ENCODE measurements at regions not wholly inside any gene's neighbourhood (a gene's known extent, or its start where the extent isn't known, plus 50 kb on each side); places are given as distances from the start of the nearest gene placed in this dataset.
"Not testable (repeated sequence)": the region's sequence is repeated elsewhere in the genome, so short reads cannot be mapped to it uniquely, and the experiment has no call there.

GRCh38 chr16:62805221-62805857 lies 769.1 kb upstream of the CDH8 start:
- Mint-ChIP-seq H3K27ac (no peak overlapping the region), H3K36me3 (ENCODE audit: insufficient read depth in 2 of 2) (peaks cover 0 to 2% of the 10 kb centered on the region in 2 donors), H3K27me3 (ENCODE audit: low read depth) (no peaks in the 10 kb centered on the region), H3K9me3 (peaks cover 4 to 7% of the 10 kb centered on the region in 2 donors), H3K4me3 (no peak overlapping the region), H3K4me1 (ENCODE audit: low read depth) (no peaks in the 10 kb centered on the region)
- DNase-seq (no peak), ATAC-seq (replicated peaks in 1 of 2) (no peak)

GRCh38 chr16:62794724-62795123 lies 758.5 kb upstream of the CDH8 start:
- H3K27ac Mint-ChIP-seq, result no peak overlapping the region
- peaks cover 2% of the 10 kb centered on the region in 2 donors for H3K36me3 Mint-ChIP-seq (ENCODE audit: insufficient read depth in 2 of 2)
- H3K4me3 Mint-ChIP-seq, result no peak overlapping the region
- H3K27me3 Mint-ChIP-seq (ENCODE audit: low read depth), result no peaks in the 10 kb centered on the region
- ATAC-seq (replicated peaks in 1 of 2), result no peak
- no peaks in the 10 kb centered on the region for H3K4me1 Mint-ChIP-seq (ENCODE audit: low read depth)
- DNase-seq, result no peak
- H3K9me3 Mint-ChIP-seq, result peaks cover 11 to 17% of the 10 kb centered on the region in 2 donors

GRCh38 chr16:62780081-62780480 lies 743.8 kb upstream of the CDH8 start:
- H3K4me1 Mint-ChIP-seq (ENCODE audit: low read depth); DNase-seq; H3K36me3 Mint-ChIP-seq (ENCODE audit: insufficient read depth in 2 of 2); ATAC-seq (replicated peaks in 1 of 2); H3K27me3 Mint-ChIP-seq (ENCODE audit: low read depth); H3K27ac Mint-ChIP-seq; H3K4me3 Mint-ChIP-seq: not testable (repeated sequence)
- H3K9me3 Mint-ChIP-seq, result peaks cover 7 to 16% of the 10 kb centered on the region in 2 donors

GRCh38 chr16:62764572-62764971 lies 728.3 kb upstream of the CDH8 start:
- no peaks in the 10 kb centered on the region for H3K4me1 Mint-ChIP-seq (ENCODE audit: low read depth)
- ATAC-seq (replicated peaks in 1 of 2) (no peak), DNase-seq (no peak)
- no peak overlapping the region for H3K4me3 Mint-ChIP-seq
- no peaks in the 10 kb centered on the region for H3K27me3 Mint-ChIP-seq (ENCODE audit: low read depth)
- peaks cover 14 to 20% of the 10 kb centered on the region in 2 donors for H3K9me3 Mint-ChIP-seq
- no peaks in the 10 kb centered on the region for H3K36me3 Mint-ChIP-seq (ENCODE audit: insufficient read depth in 2 of 2)
- H3K27ac Mint-ChIP-seq, result no peak overlapping the region

GRCh38 chr16:62760398-62760797 lies 724.2 kb upstream of the CDH8 start:
- Mint-ChIP-seq H3K9me3 (peaks cover 16% of the 10 kb centered on the region in 2 donors), H3K4me3 (no peak overlapping the region), H3K36me3 (ENCODE audit: insufficient read depth in 2 of 2) (peaks cover 0 to 3% of the 10 kb centered on the region in 2 donors), H3K27me3 (ENCODE audit: low read depth) (no peaks in the 10 kb centered on the region), H3K27ac (no peak overlapping the region), H3K4me1 (ENCODE audit: low read depth) (no peaks in the 10 kb centered on the region)
- ATAC-seq (replicated peaks in 1 of 2) (no peak), DNase-seq (no peak)

DNA sequence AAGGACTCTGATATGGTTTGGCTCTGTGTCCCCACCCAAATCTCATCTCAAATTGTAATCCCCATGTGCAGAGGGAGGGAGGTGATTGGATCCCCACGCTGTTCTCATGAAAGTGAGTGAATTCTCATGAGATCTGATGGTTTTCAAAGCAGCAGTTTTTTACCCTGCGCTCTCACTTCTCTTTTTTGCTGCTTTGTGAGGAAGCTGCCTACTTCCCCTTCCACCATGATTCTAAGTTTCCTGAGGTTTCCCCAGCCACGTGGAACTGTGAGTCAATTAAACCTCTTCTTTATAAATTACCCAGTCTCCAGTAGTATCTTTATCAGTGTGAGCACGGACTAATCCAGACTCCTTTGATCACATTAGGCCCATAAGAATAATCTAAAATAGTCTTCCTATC lies 719.7 kb upstream of the CDH8 start:
- DNase-seq (no peak), ATAC-seq (replicated peaks in 1 of 2) (no peak)
- no peak overlapping the region for H3K27ac Mint-ChIP-seq
- no peaks in the 10 kb centered on the region for H3K27me3 Mint-ChIP-seq (ENCODE audit: low read depth)
- peaks cover 5 to 12% of the 10 kb centered on the region in 2 donors for H3K9me3 Mint-ChIP-seq
- H3K4me1 Mint-ChIP-seq (ENCODE audit: low read depth), result no peaks in the 10 kb centered on the region
- H3K4me3 Mint-ChIP-seq, result no peak overlapping the region
- H3K36me3 Mint-ChIP-seq (ENCODE audit: insufficient read depth in 2 of 2), result peaks cover 0 to 3% of the 10 kb centered on the region in 2 donors

- Mint-ChIP-seq H3K4me3 (no peak overlapping the region), H3K4me1 (ENCODE audit: low read depth) (no peaks in the 10 kb centered on the region), H3K9me3 (peaks cover 6 to 11% of the 10 kb centered on the region in 2 donors), H3K27me3 (ENCODE audit: low read depth) (no peaks in the 10 kb centered on the region), H3K36me3 (ENCODE audit: insufficient read depth in 2 of 2) (peaks cover 0 to 3% of the 10 kb centered on the region in 2 donors), H3K27ac (no peak overlapping the region)
- ATAC-seq (replicated peaks in 1 of 2), result no peak
- DNase-seq, result no peak
These were observed 716.6 kb upstream of the CDH8 start for GRCh38 chr16:62752854-62753253.

- Mint-ChIP-seq H3K27ac (no peak overlapping the region), H3K9me3 (peaks cover 9 to 10% of the 10 kb centered on the region in 2 donors), H3K36me3 (ENCODE audit: insufficient read depth in 2 of 2) (peaks cover 0 to 3% of the 10 kb centered on the region in 2 donors), H3K4me3 (no peak overlapping the region), H3K4me1 (ENCODE audit: low read depth) (no peaks in the 10 kb centered on the region), H3K27me3 (ENCODE audit: low read depth) (no peaks in the 10 kb centered on the region)
- ATAC-seq (replicated peaks in 1 of 2) (no peak), DNase-seq (no peak)
These were observed 715.0 kb upstream of the CDH8 start for GRCh38 chr16:62751218-62751617.

GRCh38 chr16:62741692-62742091 lies 705.5 kb upstream of the CDH8 start:
- ATAC-seq (replicated peaks in 1 of 2), result no peak
- Mint-ChIP-seq H3K27me3 (ENCODE audit: low read depth) (no peaks in the 10 kb centered on the region), H3K4me1 (ENCODE audit: low read depth) (no peaks in the 10 kb centered on the region), H3K27ac (no peak overlapping the region), H3K4me3 (no peak overlapping the region), H3K9me3 (peaks cover 23 to 33% of the 10 kb centered on the region in 2 donors), H3K36me3 (ENCODE audit: insufficient read depth in 2 of 2) (peaks cover 3 to 5% of the 10 kb centered on the region in 2 donors)
- DNase-seq, result no peak

- peaks cover 17 to 21% of the 10 kb centered on the region in 2 donors for H3K9me3 Mint-ChIP-seq
- H3K36me3 Mint-ChIP-seq (ENCODE audit: insufficient read depth in 2 of 2), result peaks cover 1 to 5% of the 10 kb centered on the region in 2 donors
- no peaks in the 10 kb centered on the region for H3K27me3 Mint-ChIP-seq (ENCODE audit: low read depth)
- no peak overlapping the region for H3K27ac Mint-ChIP-seq
- no peaks in the 10 kb centered on the region for H3K4me1 Mint-ChIP-seq (ENCODE audit: low read depth)
- no peak for ATAC-seq (replicated peaks in 1 of 2)
- no peak for DNase-seq
- H3K4me3 Mint-ChIP-seq, result no peak overlapping the region
These were observed 702.6 kb upstream of the CDH8 start for GRCh38 chr16:62738666-62739460.

DNA sequence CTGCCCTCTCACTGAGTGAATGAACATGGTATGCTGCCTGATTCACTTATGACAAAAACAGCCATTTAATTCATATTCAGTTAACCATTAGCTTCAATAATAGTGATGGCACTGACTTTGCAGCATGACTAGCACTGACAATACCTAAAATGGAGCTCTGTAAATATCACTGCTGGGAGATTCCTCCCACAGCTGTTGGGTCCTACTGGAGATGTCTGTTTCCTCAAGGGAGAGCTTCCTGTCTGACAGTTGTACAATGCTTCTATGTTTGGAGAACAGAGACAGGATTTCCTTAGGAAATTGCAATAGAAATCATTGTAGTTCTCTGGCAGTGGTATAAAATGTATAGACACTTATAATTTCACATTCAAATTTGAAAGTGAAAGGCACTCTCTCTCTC lies 695.9 kb upstream of the CDH8 start:
- Mint-ChIP-seq H3K27ac (no peak overlapping the region), H3K27me3 (ENCODE audit: low read depth) (no peaks in the 10 kb centered on the region), H3K36me3 (ENCODE audit: insufficient read depth in 2 of 2) (no peaks in the 10 kb centered on the region), H3K4me3 (no peak overlapping the region), H3K9me3 (peaks cover 5 to 7% of the 10 kb centered on the region in 2 donors), H3K4me1 (ENCODE audit: low read depth) (no peaks in the 10 kb centered on the region)
- DNase-seq, result no peak
- no peak for ATAC-seq (replicated peaks in 1 of 2)

- DNase-seq; H3K36me3 Mint-ChIP-seq (ENCODE audit: insufficient read depth in 2 of 2); H3K4me3 Mint-ChIP-seq; H3K9me3 Mint-ChIP-seq; H3K27ac Mint-ChIP-seq; H3K4me1 Mint-ChIP-seq (ENCODE audit: low read depth); H3K27me3 Mint-ChIP-seq (ENCODE audit: low read depth); ATAC-seq (replicated peaks in 1 of 2): not testable (repeated sequence)
These were observed 688.5 kb upstream of the CDH8 start for GRCh38 chr16:62724670-62725269.

- H3K27me3 Mint-ChIP-seq (ENCODE audit: low read depth), result no peaks in the 10 kb centered on the region
- H3K4me1 Mint-ChIP-seq (ENCODE audit: low read depth), result no peaks in the 10 kb centered on the region
- no peak overlapping the region for H3K4me3 Mint-ChIP-seq
- peaks cover 13 to 21% of the 10 kb centered on the region in 2 donors for H3K9me3 Mint-ChIP-seq
- H3K27ac Mint-ChIP-seq, result no peak overlapping the region
- ATAC-seq (replicated peaks in 1 of 2) (no peak), DNase-seq (no peak)
- H3K36me3 Mint-ChIP-seq (ENCODE audit: insufficient read depth in 2 of 2), result peaks cover 0 to 8% of the 10 kb centered on the region in 2 donors
These were observed 684.4 kb upstream of the CDH8 start for GRCh38 chr16:62720651-62721050.
